Activated T-cell treated with anti-CD3 and anti-CD28 coated beads for 48 hours (primary cell): ENCODE measurements at regions not wholly inside any gene's neighbourhood (a gene's known extent, or its start where the extent isn't known, plus 50 kb on each side); places are given as distances from the start of the nearest gene placed in this dataset.
"Not testable (repeated sequence)": the region's sequence is repeated elsewhere in the genome, so short reads cannot be mapped to it uniquely, and the experiment has no call there.

Source experiments
- DNase-seq: peaks from one replicate; pipeline ENCODE4 v3.0.0-alpha.2; 2020; ENCODE audit warnings: low read depth

DNA sequence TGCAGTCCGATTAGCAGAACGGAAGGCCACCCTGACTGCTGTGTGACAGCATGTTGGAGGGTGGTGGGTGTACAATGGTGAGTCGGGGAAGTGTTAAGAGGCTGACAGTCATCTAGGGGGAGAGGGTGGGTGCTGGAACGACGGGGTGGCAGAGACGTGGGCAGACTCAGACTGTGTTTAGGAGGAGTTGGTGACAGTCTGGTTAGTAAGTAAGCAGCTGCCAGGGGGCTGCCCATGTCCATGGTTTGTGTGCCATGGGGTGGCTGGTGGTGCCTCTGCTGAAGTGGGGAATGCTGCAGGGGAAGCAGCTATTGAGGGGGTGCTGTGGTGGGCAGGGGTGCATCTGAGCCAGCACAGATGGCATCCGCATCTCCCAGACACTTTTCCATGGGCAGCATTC lies 51.3 kb upstream of the BOD1 start:
- no peak for DNase-seq

DNA sequence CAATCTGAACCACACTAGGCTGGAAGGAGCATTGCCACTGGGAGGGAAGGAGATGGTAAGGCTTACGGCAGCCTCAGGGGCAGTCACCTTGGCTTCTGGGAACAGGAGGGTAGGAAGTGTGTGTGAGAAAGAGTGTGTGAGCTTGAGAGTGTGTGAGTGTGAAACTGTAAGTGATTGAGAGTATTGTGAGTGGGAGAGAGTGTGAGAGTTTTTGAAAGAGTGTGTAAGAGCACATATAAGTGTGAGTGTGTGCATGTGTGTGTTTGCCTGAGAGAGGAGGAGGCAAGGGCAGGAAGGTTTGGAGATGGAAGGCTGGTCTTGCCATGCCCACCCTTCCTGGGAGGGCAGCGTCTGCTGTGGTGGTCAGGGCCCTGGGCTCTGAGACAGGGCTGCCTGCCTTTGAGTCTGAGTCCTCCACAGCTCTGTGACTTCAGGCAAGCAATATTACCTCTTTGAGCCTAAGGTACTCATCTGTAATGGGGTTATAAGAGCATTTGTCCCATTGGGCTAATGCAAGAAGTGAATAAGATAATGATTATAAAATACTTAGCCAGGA lies 51.9 kb upstream of the BOD1 start:
- no peak for DNase-seq

DNA sequence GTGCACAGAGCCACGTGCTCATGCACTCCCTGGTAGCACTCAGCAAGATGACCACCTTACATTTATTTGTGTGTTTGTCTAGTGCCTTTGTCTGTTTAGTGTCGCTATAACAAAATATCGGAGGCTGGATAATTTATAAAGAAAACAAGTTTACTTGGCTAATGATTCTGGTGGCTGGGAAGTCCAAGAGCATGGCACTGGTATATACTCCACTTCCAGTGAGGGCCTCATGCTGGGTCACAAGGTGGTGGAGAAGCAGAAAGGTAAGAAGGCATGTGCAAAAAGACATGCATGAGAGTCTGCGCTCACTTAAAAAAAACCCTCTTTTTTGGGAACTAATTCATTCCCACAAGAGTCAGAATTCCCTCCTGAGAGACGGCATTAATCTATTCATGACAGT lies 52.5 kb upstream of the BOD1 start:
- no peak for DNase-seq

DNA sequence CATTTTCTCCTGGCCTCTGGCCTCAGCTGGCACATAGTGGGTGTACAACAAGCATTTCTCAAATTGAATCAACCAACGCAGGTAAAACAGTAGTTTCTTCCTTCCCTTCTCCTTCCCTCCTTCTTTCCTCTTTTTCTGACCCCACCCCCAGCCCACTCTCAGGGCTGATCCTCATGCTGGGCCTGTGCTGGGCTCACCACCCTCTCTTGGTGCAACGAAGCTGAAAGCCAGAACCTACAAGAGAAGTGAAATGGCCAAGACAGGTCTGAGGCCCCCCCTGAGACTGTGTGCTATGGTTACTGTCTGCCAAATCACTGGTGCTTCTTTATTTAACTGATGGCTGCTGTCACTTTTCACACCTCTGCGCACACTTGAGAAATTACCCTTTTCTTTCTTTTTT lies 53.0 kb upstream of the BOD1 start:
- no peak for DNase-seq

DNA sequence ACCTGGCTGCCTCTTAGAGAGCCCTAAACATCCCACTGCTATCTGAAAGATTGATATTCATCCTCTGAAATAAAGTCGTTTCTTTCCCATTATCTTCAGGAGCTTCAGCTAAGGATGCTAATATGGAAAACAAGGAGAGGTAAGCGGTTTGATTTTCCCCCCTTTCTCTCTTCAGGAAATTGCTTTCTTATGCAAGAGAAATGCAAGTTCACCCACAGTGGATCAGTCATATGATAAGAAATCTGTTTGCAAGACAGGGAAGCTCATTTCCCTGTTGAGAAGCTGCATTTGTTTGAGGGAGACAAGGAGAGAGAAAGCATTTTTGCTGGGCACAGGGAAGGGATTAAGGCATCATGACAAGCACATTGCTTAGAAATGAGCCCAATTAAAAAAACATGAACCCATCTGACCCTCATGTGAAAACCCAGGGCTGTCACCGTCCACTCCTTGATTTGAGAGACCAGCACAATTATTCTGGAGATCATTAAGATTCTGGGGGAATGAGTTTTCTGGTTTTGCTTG lies 53.7 kb upstream of the BOD1 start:
- DNase-seq = no peak

DNA sequence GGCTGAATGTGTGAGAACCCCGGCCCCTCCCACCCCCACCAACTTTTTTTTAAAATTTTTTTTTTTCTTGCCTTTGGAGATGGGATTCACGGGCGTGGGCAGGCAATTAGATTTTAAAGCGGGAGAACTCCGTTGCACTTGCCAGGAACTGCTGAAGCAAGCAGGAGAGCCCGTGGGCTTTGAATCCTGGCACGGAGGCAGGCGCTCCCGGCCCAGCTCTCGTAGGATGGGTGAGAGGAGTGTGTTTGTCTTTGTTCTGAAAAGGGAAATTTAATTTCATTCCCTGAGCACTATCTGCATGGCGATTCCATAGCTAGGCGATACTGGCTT lies 54.3 kb upstream of the BOD1 start:
- DNase-seq = no peak

DNA sequence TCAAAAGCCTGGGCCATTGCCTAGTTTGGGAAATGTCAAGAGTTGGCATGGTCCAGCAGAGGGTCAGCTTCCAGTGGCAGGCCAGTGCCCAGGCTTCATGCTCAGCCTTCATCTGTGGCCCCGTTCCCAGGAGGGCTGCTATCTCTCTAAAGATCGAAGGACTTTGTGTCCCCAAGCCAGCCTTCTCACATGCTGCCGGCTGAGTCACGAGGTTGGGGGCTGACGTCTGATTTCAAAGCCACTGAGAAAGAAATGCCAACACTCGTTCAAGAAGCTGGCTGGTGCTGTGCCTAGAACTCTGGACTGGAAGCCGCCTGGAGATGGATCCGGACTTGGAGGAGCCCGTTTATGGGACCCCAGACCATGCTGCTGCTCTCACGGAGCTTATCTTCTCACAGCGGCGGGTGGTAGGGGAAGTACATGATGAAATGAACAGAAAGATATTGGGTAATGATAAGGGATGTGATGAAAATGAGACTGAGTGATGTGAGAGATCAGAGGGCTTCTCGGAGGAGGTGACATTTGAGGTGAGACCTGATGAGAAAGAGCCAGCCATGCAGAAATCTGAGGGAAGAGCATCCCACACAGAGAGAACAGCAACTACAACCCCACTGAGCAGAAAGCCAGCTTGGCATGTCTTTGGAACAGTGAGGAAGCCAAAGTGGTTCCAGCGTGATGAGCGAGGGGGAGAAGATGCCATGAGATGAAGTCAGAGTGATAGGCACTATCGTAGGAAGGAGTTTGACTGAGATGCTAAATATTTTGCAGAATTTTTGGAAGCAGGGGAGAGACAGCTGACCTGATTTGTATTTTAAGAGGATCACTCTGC lies 54.9 kb upstream of the BOD1 start:
- no peak for DNase-seq

DNA sequence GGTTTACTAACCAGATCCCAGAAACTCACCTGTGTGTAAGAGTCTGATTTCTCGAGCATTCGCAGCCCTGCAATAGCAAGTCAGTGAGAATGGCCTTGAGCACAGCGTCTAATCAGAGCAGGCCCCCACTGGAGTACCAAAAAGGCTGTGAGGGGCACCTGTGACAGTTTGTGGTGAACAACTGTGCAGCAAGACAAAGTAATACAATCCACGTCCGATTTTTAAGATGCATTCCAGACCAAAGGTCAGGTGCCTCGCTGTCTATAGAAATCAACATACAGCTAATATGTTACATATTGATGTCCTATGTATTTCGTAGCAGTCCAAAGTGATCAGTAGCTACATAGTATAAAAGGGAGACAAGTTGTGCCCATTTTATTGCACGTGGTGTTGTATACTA lies 55.7 kb upstream of the BOD1 start:
- DNase-seq = no peak

DNA sequence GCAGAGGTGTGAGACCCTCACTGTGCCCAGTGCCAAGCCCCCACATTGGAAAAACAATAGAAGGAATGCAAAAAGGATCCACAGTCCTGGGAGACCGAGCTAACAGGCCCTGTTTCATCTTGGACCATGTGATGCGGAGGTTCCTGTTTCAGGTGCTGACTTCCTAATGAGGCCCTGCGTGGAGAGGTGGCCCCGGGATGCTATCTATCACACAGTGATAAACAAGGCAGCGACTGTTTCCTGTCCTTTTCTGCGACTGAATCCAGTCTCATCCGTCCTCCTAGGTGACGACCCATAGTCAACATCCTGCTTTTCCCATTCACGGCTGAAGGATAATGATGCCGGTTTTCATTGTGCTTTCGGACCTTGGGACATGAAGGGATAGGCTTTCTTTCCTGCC lies 56.4 kb upstream of the BOD1 start:
- no peak for DNase-seq

DNA sequence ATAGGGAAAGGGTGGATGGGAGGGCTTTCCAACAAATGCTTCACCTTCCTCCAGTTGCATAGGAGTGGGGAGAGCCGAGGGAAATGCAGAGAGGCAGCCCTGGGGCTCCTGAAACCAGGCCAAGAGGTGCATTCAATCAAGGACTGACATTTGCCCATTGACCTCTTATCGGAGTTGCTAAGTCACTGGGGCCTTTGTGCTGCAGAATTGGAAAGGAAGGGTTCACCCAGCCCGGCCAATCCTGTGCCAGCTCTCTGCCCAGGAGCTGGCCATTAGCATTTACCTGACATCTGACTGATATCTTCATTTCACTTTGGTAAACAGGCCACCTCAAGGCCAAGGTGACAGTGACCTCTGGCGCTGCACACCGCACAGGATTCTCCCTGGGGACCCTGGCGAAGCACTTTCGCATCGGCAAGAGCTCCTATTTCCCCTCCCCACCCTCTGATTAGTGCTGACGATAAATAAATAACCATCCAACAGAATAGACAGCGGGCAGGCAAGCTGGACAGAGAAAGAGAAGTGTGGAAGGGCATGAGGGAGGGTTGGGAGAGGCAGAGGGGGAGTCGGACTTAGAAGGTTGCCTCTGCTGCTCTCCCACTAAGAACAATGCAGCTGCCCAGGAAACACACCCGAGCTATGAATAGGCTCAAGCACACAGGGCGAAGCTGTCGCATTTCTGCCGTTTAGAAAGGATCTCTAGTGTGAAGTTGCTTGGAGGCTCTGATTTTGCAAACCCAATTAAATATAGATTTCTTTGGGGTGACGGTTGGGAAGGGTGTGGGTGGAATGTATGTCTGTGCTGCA lies 57.0 kb upstream of the BOD1 start:
- DNase-seq = no peak

DNA sequence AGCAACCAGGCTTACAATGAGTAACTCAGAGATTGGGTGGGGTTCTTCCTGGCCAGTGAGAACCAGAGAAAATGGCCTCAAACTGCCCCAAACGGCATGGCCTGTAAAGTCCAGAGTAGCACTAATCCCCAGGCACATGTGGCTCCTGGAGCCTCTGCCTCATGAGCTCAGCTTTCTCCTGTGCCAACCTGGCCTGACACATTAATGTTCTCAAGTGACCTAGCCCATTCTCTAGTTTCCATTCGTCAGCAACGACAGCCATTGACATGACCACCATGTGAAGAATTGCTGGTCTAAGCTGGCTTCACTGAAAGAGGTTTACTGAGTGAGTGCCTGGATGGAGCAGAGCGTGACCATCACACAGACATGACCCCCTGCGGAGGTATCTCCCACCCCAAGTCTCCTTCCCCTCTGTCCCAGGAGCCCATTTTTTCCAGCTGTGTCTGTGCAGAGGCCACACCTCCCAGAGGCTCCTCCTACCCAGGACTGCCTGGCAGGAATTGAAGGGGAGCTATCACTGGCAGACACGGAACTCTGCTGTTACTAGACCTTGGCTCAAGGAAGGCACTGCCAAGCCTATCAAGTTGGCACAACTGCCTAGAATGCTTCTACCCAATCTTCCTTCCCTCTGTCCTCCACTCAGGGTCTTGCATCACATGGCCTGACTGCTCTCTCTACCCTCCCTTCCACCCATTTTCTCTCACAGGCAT lies 59.0 kb upstream of the BOD1 start:
- no peak for DNase-seq

DNA sequence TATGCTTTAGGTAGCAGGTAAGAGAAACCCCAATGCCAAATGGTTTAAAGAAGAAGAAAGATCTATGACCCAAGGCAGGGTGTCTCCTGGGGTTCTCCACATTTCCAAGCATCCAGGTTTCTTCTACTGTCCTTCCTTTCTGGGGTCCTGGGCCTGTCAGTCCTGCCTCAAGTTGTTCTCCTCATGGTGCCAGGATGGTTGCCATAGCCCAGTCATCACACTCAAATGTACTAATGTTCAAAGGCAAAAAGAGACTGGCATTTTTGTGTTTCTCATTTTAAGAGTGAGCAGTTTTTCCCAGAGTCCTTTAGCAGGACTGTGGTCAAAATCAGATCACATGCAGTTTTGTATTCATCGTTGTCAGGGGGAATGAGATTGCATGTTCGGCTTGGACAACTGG lies 59.9 kb upstream of the BOD1 start:
- DNase-seq = no peak

DNA sequence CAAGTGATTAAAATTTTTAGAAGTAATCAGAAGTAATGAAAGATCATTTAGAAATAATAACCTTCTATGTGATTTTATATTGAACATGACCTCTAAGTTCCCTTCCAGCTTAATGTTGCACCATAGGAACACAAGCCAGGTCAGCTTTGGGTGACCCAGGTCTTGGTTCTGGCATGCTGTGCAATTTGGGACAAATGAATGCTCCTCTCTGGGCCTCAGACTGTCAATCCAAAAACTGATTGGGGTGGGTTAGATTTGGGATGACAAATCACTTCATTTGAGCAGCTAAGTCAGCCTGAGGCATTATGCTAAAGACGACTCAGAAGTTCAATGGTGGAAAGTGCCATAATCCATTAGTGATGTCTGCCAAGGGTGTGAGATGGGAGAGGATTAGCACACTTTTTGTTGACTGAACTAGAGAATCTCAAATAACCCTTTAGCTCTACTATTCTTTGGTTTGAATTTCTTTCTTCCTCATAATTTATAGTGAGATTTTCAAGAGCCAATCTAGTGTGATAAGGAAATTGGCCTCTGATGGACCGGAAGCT lies 60.7 kb upstream of the BOD1 start:
- no peak for DNase-seq

DNA sequence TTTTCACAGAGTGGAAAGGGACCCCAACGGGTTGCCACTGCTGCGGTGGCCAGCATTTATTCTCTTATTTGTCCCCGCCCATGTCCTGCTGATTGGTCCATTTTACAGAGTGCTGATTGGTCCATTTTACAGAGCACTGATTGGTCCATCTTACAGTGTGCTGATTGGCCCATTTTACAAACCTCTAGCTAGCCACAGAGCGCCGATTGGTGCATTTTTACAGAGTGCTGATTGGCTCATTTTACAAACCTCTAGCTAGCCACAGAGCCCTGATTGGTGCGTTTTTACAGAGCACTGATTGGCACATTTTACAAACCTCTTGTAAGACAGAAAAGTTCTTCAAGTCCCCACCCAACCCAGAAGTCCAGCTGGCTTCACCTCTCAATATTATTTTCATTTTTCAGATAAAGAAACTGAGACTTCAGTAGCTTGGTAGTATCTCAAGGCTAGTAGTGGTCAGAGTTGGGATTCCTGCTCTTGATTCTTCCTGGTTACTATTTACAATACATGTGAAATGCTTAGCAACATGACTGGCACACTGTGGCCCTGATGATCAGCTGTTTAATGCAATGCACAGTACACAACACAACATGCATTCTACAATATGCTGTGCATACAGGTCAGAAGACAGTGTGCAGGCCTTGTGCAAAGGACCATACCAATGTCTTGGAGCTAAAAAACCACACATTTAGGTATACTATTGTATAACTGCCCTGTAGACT lies 63.6 kb upstream of the BOD1 start:
- no peak for DNase-seq

DNA sequence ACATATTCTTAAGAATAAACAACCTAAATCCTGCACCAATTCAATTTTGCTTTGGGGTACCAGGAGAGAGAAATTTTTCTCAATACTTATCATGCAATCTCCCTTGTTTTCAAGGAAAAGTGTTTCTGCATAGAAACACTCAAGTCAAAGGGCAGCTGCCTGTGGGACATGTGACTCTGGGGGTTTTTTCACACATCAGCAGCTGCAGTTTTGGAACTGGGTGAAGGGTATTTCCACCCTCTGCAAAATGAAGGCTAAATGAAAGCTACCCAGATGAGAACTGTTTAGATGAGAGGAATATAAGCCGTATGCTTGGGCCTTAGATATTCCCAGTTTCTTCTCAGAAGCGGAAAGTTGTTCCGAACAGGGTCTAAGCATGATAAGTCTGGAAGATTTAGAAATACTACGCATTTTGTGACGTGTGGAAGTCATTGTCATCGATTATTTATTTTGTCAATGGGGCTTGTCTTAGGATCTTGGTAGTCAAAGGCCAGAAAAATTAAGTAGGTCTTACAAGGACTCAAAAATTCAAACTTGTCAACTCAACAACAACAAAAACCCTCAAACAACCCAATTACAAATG lies 64.3 kb upstream of the BOD1 start:
- DNase-seq = no peak

DNA sequence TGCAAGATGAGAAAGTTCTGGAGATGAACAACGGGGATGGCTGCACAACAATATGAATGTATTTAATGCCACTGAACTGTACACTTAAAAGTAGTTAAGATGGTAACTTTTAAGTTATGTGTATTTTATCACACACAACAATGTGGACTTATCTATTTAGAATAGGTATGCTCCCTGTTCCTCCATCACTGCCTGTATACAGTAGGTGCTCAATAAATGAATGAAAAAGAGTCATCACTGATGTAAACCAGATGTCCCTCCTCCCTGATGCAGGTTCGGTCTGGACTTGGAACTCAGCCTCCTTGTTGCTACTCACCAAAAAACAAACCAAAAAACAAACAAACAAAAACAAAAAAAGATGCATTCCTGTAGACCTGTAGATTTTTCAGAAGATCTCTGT lies 65.9 kb upstream of the BOD1 start:
- DNase-seq = no peak

DNA sequence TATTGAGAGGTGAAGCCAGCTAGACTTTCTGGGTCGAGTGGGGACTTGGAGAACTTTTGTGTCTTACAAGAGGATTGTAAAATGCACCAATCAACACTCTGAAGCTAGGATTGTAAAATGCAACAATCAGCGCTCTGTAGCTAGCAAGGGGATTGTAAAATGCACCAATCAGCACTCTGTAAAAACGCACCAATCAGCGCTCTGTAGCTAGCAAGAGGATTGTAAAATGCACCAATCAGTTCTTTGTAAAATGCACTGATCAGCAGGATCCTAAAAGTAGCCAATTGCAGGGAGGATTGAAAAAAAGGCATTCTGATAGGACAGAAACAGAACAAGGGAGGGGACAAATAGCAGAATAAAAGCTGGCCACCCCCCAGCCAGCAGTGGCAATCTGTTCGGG lies 68.1 kb upstream of the BOD1 start:
- DNase-seq = not testable (repeated sequence)

DNA sequence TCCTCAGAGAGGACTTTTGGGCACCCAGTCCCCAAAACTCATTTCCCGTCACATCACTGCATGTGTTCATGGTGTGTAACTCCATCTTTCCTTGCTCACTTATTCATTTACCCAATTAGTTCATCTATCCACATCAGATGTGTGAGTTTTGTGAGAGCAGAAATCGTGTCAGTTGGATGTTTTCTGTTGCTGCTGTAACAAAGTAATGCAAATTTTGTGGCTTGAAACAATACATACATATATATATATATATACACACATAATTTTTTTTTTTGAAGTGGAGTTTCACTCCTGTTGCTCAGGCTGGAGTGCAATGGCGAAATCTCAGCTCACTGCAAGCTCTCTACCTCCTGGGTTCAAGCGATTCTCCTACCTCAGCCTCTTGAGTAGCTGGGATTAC lies 70.5 kb upstream of the BOD1 start:
- no peak for DNase-seq

DNA sequence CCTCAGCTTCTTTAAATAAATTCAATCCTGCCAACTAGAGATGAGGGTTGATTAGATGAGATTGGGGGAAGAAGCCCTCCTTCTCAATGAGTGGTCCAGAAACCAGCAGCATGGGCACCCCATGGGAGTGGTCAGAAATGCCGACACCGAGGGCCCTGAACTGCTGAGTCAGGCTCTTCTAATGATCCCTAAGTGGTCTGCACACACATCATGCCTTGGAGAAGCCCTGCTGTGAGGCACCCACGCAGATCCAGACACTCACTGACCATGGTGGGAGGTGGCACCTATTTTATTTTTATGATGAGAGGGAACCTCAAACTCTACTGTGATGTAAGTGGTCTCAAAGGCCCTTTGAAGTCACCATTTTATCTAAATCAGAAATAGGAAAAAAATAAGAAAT lies 72.3 kb upstream of the BOD1 start:
- DNase-seq = no peak

DNA sequence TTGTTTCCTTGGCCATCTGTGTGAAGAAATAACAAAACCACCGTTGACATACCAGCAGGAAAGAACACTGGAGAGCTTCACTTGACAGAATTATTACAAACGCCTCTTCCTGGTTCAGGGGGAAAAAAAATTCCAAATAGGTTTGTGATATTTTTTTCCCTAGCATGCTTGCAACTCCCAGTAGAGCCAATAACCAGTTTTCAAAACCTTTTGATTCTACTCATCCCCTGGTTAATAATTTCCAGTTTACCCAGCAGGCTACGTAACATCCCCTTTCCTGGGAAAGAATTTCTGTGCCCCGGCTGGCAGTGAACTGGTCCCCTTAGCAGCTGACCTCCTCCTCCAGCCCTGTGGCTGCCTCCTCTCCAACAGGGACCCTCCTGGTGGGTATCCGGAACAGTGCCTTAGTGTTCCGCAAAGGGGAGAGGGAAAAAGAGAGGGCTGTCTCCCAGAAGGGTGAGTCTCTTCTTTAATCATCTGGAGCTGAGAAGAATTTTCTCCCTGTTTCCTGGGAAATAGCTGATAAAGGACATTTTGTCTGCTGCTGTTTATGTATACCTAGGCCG lies 72.8 kb upstream of the BOD1 start:
- no peak for DNase-seq
